Liver (tissue), 8 donors: ENCODE measurements at regions not wholly inside any gene's neighbourhood (a gene's known extent, or its start where the extent isn't known, plus 50 kb on each side); places are given as distances from the start of the nearest gene placed in this dataset.

Source experiments
- DNase-seq: peaks from one replicate; pipeline ENCODE4 v3.0.0-alpha.2; 2017; ENCODE audit warnings: low spot score
- H3K27ac ChIP-seq, 2 donors: one replicate each; pipeline ENCODE4 v1.7.0; 2013; ENCODE audit warnings: inconsistent platforms in 2 of 2, low read length in 2 of 2, control low read depth in 1 of 2, low read depth in 1 of 2, mild to moderate bottlenecking in 1 of 2
- H3K27me3 ChIP-seq, 4 donors: one replicate each; pipeline versions ENCODE4 v1.6.1 to v1.7.0; 2013; ENCODE audit warnings: low read length in 3 of 4, inconsistent platforms in 1 of 4, mild to moderate bottlenecking in 1 of 4, moderate library complexity in 1 of 4; ENCODE audit not compliant: control insufficient read depth in 4 of 4, insufficient read depth in 4 of 4
- H3K36me3 ChIP-seq, 4 donors: one replicate each; pipeline versions ENCODE4 v1.6.1 to v1.7.0; 2013; ENCODE audit warnings: low read length in 3 of 4, mild to moderate bottlenecking in 3 of 4, low read depth in 1 of 4, moderate library complexity in 1 of 4; ENCODE audit not compliant: control insufficient read depth in 4 of 4, insufficient read depth in 3 of 4
- H3K4me1 ChIP-seq, 4 donors: one replicate each; pipeline versions ENCODE4 v1.6.1 to v1.7.0; 2013; ENCODE audit warnings: low read length in 3 of 4, mild to moderate bottlenecking in 3 of 4, moderate library complexity in 1 of 4; ENCODE audit not compliant: control insufficient read depth in 4 of 4, insufficient read depth in 4 of 4
- H3K4me3 ChIP-seq, 3 donors: one replicate each; pipeline versions ENCODE4 v1.6.1 to v1.7.0; 2013; ENCODE audit warnings: low read length in 3 of 3, control low read depth in 1 of 3, low read depth in 1 of 3, mild to moderate bottlenecking in 1 of 3
- H3K9ac ChIP-seq, 2 donors: one replicate each; pipeline ENCODE4 v1.7.0; 2013; ENCODE audit warnings: low read length in 2 of 2, mild to moderate bottlenecking in 2 of 2, moderate library complexity in 2 of 2, control low read depth in 1 of 2, low read depth in 1 of 2
- H3K9me3 ChIP-seq, 4 donors: one replicate each; pipeline versions ENCODE4 v1.6.1 to v1.7.0; 2013; ENCODE audit warnings: low read length in 3 of 4; ENCODE audit not compliant: control insufficient read depth in 4 of 4
- ATF3 ChIP-seq: IDR thresholded peaks from 2 replicates; pipeline ENCODE4 v1.6.1; 2016; ENCODE audit warnings: antibody characterized with exemption
- CTCF ChIP-seq: fragments of 150-350 bp; IDR thresholded peaks from 2 replicates; pipeline ENCODE4 v1.5.1; 2017; ENCODE audit warnings: improper control_type of control experiment, low read depth, low read length; ENCODE audit not compliant: missing input control
- FOXA1 ChIP-seq: IDR thresholded peaks from 2 replicates; pipeline ENCODE4 v1.6.1; 2016; ENCODE audit warnings: antibody characterized with exemption
- FOXA2 ChIP-seq: IDR thresholded peaks from 2 replicates; pipeline ENCODE4 v1.6.1; 2016; ENCODE audit warnings: antibody characterized with exemption
- GABPA ChIP-seq, 2 donors: IDR thresholded peaks in 1 of 2; conservative IDR thresholded peaks in 1 of 2; 2 replicates each; pipeline ENCODE4 v1.6.1; 2016; ENCODE audit warnings: antibody characterized with exemption in 2 of 2, mild to moderate bottlenecking in 1 of 2, moderate library complexity in 1 of 2
- HNF4A ChIP-seq, 2 donors: conservative IDR thresholded peaks; 2 replicates each; pipeline ENCODE4 v1.6.1; 2016; ENCODE audit warnings: antibody characterized with exemption in 2 of 2, mild to moderate bottlenecking in 2 of 2
- HNF4G ChIP-seq: IDR thresholded peaks from 2 replicates; pipeline ENCODE4 v1.6.1; 2016; ENCODE audit warnings: antibody characterized with exemption
- JUND ChIP-seq, 2 donors: IDR thresholded peaks; 2 replicates each; pipeline ENCODE4 v1.6.1; 2016; ENCODE audit warnings: antibody characterized with exemption in 2 of 2
- MAX ChIP-seq: IDR thresholded peaks from 2 replicates; pipeline ENCODE4 v1.6.1; 2016; ENCODE audit warnings: antibody characterized with exemption
- NR2F2 ChIP-seq: IDR thresholded peaks from 2 replicates; pipeline ENCODE4 v1.6.1; 2016; ENCODE audit warnings: antibody characterized with exemption
- RAD21 ChIP-seq, 2 donors: IDR thresholded peaks; 2 replicates each; pipeline ENCODE4 v1.6.1; 2016; ENCODE audit warnings: antibody characterized with exemption in 2 of 2, mild to moderate bottlenecking in 2 of 2
- REST ChIP-seq: IDR thresholded peaks from 2 replicates; pipeline ENCODE4 v1.6.1; 2016; ENCODE audit warnings: antibody characterized with exemption, mild to moderate bottlenecking
- RXRA ChIP-seq, 2 donors: IDR thresholded peaks; 2 replicates each; pipeline ENCODE4 v1.6.1; 2017 to 2018; ENCODE audit warnings: antibody characterized with exemption in 2 of 2, mild to moderate bottlenecking in 1 of 2
- SP1 ChIP-seq: IDR thresholded peaks from 2 replicates; pipeline ENCODE4 v1.6.1; 2018; ENCODE audit warnings: antibody characterized with exemption, mild to moderate bottlenecking
- TAF1 ChIP-seq: conservative IDR thresholded peaks from 2 replicates; pipeline ENCODE4 v1.6.1; 2016; ENCODE audit warnings: antibody characterized with exemption, mild to moderate bottlenecking
- YY1 ChIP-seq: IDR thresholded peaks from 2 replicates; pipeline ENCODE4 v1.6.1; 2016; ENCODE audit warnings: antibody characterized with exemption, mild to moderate bottlenecking
- ZBTB33 ChIP-seq: IDR thresholded peaks from 2 replicates; pipeline ENCODE4 v1.6.1; 2016; ENCODE audit warnings: antibody characterized with exemption
- WGBS: extraction: QIAGEN DNeasy Blood & Tissue Kit; methylation state at CpG from one replicate; pipeline ENCODE4 v1.1.7; 2013; 5-methylcytosine and 5-hydroxymethylcytosine counted together
- donor health status: healthy.
- donor health status: healthy.
- donor health status: healthy.
- donor health status: healthy.
- donor health status: healthy.

- no peak for TF ChIP-seq REST
- no peak for TF ChIP-seq SP1
- no peak for TF ChIP-seq FOXA1
- no peak for TF ChIP-seq RXRA (IDR thresholded peaks at IDR 0.05)
- no peak for TF ChIP-seq RAD21 (IDR thresholded peaks at IDR 0.05)
- no peak for TF ChIP-seq FOXA2
- no peak for TF ChIP-seq HNF4A (conservative IDR thresholded peaks at IDR 0.05)
Observed at GRCh38 chr1:58931024-58931423, 147.2 kb upstream of the JUN start (continued).

GRCh38 chr1:58931756-58932155 lies 147.9 kb upstream of the JUN start:
- WGBS = 92% methylated on average over 6 of the region's 6 CpGs
- H3K4me3 ChIP-seq = no peak overlapping the region
- H3K9me3 ChIP-seq = no peaks in the 10 kb centered on the region
- no peaks in the 10 kb centered on the region for H3K4me1 ChIP-seq
- no peaks in the 10 kb centered on the region for H3K36me3 ChIP-seq
- H3K27ac ChIP-seq = no peak overlapping the region
- TF ChIP-seq YY1 (no peak), JUND (IDR thresholded peaks at IDR 0.05) (no peak), RAD21 (IDR thresholded peaks at IDR 0.05) (no peak), ATF3 (no peak), FOXA2 (no peak)
- DNase-seq = no peak
- H3K9ac ChIP-seq = no peak overlapping the region
- H3K27me3 ChIP-seq = no peaks in the 10 kb centered on the region

- WGBS = 69% methylated on average over 4 of the region's 4 CpGs
- Histone ChIP-seq H3K27ac (no peak overlapping the region), H3K36me3 (no peaks in the 10 kb centered on the region), H3K27me3 (no peaks in the 10 kb centered on the region), H3K9me3 (no peaks in the 10 kb centered on the region), H3K4me1 (no peaks in the 10 kb centered on the region), H3K9ac (no peak overlapping the region), H3K4me3 (no peak overlapping the region)
- DNase-seq = no peak
- TF ChIP-seq JUND (IDR thresholded peaks at IDR 0.05) (no peak), ZBTB33 (no peak), FOXA1 (no peak), SP1 (no peak), REST (no peak), GABPA (IDR thresholded peaks at IDR 0.05 in 1 of 2, conservative IDR thresholded peaks at IDR 0.05 in 1 of 2) (no peak), TAF1 (no peak), HNF4G (peak; percentile 24), RXRA (IDR thresholded peaks at IDR 0.05) (no peak), MAX (no peak), CTCF (no peak), RAD21 (IDR thresholded peaks at IDR 0.05) (peak in 1 of 2 donors; percentile 41), YY1 (no peak), NR2F2 (no peak), ATF3 (no peak), HNF4A (conservative IDR thresholded peaks at IDR 0.05) (peak; percentile 39 to 52)
Observed at GRCh38 chr1:58932859-58933598, 149.2 kb upstream of the JUN start.
